ENCODE measurements at regions not wholly inside any gene's neighbourhood (a gene's known extent, or its start where the extent isn't known, plus 50 kb on each side); places are given as distances from the start of the nearest gene placed in this dataset.
"Not testable (repeated sequence)": the region's sequence is repeated elsewhere in the genome, so short reads cannot be mapped to it uniquely, and the experiment has no call there.

DNA sequence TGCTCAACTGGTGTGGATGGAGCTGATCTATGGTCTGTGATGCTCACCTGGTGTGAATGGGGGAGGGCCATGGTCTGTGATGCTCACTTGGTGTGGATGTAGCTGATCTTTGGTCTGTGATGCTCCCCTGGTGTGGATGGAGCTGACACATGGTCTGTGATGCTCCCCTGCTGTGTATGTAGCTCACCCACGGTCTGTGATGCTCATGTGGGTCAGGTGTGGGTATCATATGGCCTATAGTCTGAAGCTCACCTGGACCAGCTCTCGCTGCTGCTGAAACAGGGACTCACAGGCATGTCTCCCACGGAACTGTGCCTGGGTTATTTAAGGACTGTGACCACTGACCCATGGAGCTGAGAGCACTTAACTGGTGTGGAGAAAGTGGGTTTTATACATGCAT is 109.7 kb downstream of the CRLF2 start:
- no peak for DNase-seq

GRCh38 chrX:1102221-1102620 is 110.2 kb downstream of the CRLF2 start:
- not testable (repeated sequence) for DNase-seq

DNA sequence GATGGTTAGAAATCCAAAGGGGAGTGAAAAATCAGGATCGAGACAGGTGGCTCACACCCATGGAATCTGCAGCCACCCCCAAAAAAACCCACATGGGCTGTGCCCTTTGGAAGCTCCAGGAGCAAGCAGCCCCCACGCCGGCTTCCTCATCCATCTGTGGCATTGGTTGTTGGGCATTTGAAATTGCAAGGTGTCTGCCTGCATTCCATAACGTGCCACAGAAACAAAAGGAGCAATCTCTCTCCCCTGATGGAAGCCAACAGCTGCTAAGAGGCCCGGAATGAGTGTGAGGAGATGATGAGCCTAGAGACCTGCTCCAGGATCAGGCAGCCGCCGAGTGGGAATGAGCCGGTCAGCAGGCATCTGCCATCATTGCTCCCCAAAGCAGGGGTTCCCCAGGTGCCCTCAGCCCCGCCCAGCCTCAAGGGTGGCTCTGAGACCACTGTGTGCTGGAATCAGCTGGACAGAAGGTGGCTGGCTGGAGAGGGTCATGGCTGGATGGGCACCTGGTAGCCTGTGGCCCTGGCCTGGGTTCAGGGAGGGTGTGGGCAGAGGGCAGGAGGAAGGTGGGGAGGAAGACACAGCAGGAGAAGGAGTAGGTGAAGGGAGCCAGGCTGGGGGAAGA is 113.2 kb downstream of the CRLF2 start:
- DNase-seq: no peak

GRCh38 chrX:1097328-1097727 is 115.1 kb downstream of the CRLF2 start:
- DNase-seq: no peak

- DNase-seq: no peak
These were observed 117.7 kb downstream of the CRLF2 start for GRCh38 chrX:1094566-1095333.

GRCh38 chrX:1093586-1094421 is 118.6 kb downstream of the CRLF2 start:
- DNase-seq: no peak

DNA sequence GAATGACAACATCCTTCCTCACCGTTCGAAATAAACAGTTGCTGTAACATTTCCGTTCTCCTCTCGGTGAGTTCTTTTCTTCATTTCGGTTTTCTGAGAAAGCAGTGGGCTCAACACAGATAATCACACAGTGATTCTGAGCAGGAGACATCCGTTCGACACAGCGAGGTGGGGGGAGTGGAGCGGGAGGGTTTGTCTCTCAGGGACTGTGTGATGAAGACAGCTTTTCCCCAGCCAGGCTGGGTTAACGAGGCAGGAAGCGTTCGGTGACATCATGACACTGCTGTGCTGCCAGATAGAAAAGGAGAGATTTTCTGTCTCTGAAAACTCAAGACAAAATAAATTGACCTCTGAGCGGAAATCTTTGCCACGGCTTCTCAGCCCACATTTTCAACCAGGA is 119.3 kb downstream of the CRLF2 start:
- DNase-seq: peak; percentile 44

DNA sequence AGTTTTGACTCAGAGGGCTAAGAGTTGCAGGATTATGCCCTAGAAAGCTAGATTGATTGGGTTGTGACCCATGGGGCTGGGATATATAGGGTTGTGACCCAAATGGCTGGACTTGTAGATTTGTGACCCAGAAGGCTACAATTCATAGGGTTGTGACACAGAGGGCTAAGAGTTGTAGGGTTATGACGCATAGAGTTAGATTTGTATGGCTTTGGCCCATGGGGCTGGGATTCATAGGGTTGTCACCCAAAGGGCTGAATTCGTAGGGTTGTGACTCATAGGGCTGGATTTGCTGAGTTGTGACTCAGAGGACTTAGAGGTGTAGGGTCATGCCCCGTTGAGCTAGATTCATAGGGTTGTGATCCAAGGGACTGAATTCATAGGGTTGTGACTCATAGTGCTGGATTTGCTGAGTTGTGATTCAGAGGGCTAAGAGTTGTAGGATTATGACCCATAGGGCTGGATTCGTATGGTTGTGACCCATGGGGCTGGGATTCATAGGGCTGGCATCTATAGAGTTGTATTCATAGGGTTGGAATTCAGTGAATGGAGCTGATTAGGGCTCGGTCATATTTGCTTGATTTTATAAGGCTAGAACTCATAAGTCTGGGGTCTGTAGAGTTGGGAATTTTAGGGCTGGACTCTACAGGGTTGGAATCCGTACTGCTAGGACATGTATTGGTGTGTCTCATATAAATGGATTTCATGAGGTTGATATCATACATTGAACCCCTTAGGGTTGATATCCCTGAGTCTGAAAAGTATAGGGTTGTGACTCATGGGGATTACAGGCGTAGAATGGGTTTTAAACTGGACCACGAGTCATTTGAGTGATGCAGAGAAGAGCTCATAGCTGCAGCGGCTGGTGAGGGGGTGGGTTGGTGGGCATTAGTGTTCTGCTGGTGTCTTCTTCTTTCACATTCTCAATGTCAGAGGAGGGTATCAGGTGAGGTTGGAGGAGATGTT is 125.7 kb downstream of the CRLF2 start:
- no peak for DNase-seq

DNA sequence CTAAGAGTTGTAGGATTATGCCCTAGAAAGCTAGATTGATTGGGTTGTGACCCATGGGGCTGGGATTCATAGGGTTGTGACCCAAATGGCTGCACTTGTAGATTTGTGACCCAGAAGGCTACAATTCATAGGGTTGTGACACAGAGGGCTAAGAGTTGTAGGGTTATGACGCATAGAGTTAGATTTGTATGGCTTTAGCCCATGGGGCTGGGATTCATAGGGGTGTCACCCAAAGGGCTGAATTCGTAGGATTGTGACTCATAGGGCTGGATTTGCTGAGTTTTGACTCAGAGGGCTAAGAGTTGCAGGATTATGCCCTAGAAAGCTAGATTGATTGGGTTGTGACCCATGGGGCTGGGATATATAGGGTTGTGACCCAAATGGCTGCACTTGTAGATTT is 126.6 kb downstream of the CRLF2 start:
- not testable (repeated sequence) for DNase-seq

- DNase-seq: no peak
These were observed 127.8 kb downstream of the CRLF2 start for GRCh38 chrX:1084689-1085088.

- DNase-seq: no peak
These were observed 135.4 kb downstream of the CRLF2 start for GRCh38 chrX:1076871-1077651.

GRCh38 chrX:1075741-1076140 is 136.7 kb downstream of the CRLF2 start:
- no peak for DNase-seq

GRCh38 chrX:1075156-1075555 is 137.3 kb downstream of the CRLF2 start:
- no peak for DNase-seq

DNA sequence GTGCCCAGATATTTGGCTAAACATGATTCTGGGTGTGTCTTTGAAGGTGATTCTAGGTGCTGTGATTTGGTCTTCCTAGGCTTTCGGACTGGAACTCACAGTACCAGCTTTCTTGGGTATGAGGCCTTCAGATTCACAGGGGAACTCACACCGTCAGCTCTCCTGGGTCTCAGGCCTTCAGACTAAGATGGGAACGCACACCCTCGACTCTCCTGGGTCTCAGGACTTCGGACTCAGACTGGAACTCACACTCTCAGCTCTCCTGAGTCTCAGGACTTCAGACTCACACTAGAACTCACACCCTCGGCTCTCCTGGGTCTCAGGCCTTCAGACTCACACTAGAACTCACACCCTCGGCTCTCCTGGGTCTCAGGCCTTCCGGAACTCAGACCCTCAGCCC is 137.7 kb downstream of the CRLF2 start:
- DNase-seq: no peak

DNA sequence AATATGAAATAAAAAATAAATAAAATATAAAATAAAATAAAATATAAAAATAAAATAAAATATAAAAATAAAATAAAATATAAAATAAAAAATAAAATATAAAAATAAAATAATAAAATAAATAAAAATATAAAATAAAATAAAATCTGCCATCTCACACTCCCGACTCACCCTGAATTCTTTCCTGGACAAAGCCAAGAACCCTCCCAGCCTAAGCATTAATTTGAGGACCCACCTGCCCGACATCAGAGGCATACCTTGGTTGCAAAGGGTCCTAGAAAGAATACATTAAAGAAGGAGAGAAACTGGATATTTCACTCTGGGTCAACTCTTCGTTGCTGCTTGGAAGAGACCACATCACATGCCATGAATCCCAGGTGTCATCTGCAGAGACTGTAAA is 138.3 kb downstream of the CRLF2 start:
- DNase-seq: no peak

GRCh38 chrX:1072637-1073377 is 139.6 kb downstream of the CRLF2 start:
- DNase-seq: no peak

GRCh38 chrX:1071351-1071750 is 141.1 kb downstream of the CRLF2 start:
- no peak for DNase-seq

GRCh38 chrX:1062351-1062750 is 150.1 kb downstream of the CRLF2 start:
- no peak for DNase-seq

DNA sequence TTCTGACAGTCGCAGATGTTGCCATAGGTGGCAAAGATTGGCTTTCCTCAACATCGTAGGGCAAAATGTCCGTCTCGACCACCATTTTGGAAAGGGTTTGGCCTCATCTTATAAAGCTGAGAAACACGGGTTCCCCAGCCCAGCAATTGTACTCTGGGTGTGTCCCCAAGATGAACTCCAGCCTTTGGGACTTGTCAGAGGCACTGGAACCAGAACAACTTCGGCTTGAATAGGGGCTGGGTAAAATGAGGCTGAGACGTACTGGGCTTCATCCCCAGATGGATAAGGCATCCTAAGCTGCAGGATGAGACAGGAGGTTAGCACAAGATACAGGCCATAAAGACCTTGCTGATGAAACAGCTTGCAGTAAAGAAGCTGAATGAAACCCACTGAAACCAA is 151.9 kb downstream of the CRLF2 start:
- no peak for DNase-seq

GRCh38 chrX:1059576-1060561 is 152.6 kb downstream of the CRLF2 start:
- DNase-seq: no peak

Measured in CD4-positive, alpha-beta T cell treated with Interleukin-17A for 1 hour (primary cell).